ENCODE measurements at regions not wholly inside any gene's neighbourhood (a gene's known extent, or its start where the extent isn't known, plus 50 kb on each side); places are given as distances from the start of the nearest gene placed in this dataset.
"Not testable (repeated sequence)": the region's sequence is repeated elsewhere in the genome, so short reads cannot be mapped to it uniquely, and the experiment has no call there.

DNA sequence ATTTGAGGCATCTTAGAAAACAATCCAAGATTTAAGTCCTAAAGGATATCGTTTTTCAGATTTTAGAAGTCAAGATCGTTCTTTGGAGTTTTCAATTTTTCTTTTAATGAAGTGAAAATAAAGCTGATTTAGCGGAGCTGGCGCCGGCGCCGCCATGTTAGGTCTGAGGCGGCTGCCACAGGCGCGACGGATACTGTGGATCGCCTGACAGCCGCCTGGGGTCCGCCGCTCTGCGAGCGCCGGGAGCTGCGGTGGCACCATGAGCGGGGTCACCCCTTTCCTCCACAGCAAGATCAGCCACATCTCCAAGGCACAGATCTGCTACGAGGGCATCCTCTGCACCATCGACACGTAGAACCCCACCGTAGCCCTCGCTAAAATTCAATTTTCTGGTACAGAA is 247.2 kb downstream of the GJA1 start (continued):
- TF ChIP-seq ZNF777 (tag by site-specific recombination; IDR thresholded peaks at IDR 0.05; ENCODE audit: borderline replicate concordance) = no peak
- no peak for TF ChIP-seq ZXDB (tag by site-specific recombination; IDR thresholded peaks at IDR 0.05)
- TF ChIP-seq ZNF600 (tag by site-specific recombination; IDR thresholded peaks at IDR 0.05) = no peak
- TF ChIP-seq RBAK (tag by site-specific recombination; IDR thresholded peaks at IDR 0.05) = no peak
- TF ChIP-seq, protein P1, sequence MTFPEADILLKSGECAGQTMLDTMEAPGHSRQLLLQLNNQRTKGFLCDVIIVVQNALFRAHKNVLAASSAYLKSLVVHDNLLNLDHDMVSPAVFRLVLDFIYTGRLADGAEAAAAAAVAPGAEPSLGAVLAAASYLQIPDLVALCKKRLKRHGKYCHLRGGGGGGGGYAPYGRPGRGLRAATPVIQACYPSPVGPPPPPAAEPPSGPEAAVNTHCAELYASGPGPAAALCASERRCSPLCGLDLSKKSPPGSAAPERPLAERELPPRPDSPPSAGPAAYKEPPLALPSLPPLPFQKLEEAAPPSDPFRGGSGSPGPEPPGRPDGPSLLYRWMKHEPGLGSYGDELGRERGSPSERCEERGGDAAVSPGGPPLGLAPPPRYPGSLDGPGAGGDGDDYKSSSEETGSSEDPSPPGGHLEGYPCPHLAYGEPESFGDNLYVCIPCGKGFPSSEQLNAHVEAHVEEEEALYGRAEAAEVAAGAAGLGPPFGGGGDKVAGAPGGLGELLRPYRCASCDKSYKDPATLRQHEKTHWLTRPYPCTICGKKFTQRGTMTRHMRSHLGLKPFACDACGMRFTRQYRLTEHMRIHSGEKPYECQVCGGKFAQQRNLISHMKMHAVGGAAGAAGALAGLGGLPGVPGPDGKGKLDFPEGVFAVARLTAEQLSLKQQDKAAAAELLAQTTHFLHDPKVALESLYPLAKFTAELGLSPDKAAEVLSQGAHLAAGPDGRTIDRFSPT (tag by site-specific recombination; IDR thresholded peaks at IDR 0.05) = no peak
- TF ChIP-seq ZNF391 (tag by site-specific recombination; IDR thresholded peaks at IDR 0.05; ENCODE audit: borderline replicate concordance, low read depth) = no peak
- TF ChIP-seq ZNF302 (tag by site-specific recombination; IDR thresholded peaks at IDR 0.05; ENCODE audit: low read depth) = no peak

- CTCF ChIA-PET; H3K36me3 ChIP-seq (ENCODE audit: control insufficient read depth in 2 of 2, insufficient read depth in 1 of 2, low read length in 2 of 2); POLR2A ChIA-PET; H3K27ac ChIP-seq (ENCODE audit: extremely low read depth, low read depth, low read length); H3K4me3 ChIP-seq (ENCODE audit: low read depth, low read length); H3K9me3 ChIP-seq (ENCODE audit: control insufficient read depth, insufficient read depth, low read depth, low read length); H3K4me1 ChIP-seq (ENCODE audit: control insufficient read depth, insufficient read depth, low read length): not testable (repeated sequence)
Measured at GRCh38 chr6:121685806-121686205, 250.4 kb downstream of the GJA1 start.

DNA sequence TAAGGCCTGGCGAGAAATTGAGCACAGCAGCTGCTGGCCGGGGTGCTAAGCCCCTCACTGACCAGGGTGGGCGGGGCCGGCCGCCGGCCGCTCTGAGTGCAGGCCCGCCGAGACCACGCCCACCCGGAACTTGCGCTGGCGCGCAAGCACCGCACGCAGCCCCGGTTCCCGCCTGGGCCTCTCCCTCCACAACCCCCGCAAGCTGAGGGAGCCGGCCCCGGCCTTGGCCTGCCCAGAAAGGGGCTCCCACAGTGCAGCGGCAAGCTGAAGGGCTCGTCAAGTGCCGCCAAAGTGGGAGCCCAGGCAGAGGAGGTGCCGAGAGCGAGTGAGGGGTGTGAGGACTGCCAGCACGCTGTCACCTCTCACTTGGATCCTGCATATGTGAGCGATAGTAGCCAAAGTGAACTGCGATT is 251.2 kb downstream of the GJA1 start:
- no peak overlapping the region for H3K27ac ChIP-seq (ENCODE audit: extremely low read depth, low read depth, low read length)

DNA sequence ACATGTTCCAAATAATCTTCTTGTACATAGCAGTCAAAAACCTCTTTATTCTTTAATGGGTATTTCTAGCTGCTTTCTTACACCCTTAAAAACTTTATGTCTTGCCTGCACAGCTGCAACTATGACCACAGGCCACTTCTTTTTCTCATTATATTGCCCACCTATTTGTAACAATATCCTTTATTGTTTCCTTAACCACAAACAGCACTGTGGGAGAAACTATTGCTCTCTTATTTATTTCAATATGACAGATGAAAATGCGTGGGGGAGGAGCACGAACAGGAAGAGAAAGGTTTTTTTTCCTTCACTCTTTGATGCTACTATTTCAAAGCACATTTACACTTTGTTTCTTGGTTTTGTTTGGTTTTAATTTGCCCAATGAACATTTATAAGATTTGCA is 253.5 kb downstream of the GJA1 start:
- ChIA-PET CTCF (interaction anchor here (0.6 to 0.7 kb wide), 2 partner anchors 35 to 157 kb away, joined by 5 read pairs; no protein-coding TSS in a partner anchor), POLR2A (no interaction called here)
- no peaks in the 10 kb centered on the region for H3K4me1 ChIP-seq (ENCODE audit: control insufficient read depth, insufficient read depth, low read length)
- no peaks in the 10 kb centered on the region for H3K36me3 ChIP-seq (ENCODE audit: control insufficient read depth in 2 of 2, insufficient read depth in 1 of 2, low read length in 2 of 2)
- H3K9me3 ChIP-seq (ENCODE audit: control insufficient read depth, insufficient read depth, low read depth, low read length) = no peaks in the 10 kb centered on the region
- H3K4me3 ChIP-seq (ENCODE audit: low read depth, low read length) = no peak overlapping the region
- H3K27ac ChIP-seq (ENCODE audit: extremely low read depth, low read depth, low read length) = no peak overlapping the region
- TF ChIP-seq PRDM6 (tag by site-specific recombination; IDR thresholded peaks at IDR 0.05) = peak; percentile 34; the same call in 1 of the 2 replicates
- no peak for TF ChIP-seq ZNF292 (tag by site-specific recombination; IDR thresholded peaks at IDR 0.05; ENCODE audit: borderline replicate concordance, low read depth)

More for the DNA sequence above, 251.2 kb downstream of the GJA1 start:
- H3K36me3 ChIP-seq (ENCODE audit: control insufficient read depth in 2 of 2, insufficient read depth in 1 of 2, low read length in 2 of 2) = no peaks in the 10 kb centered on the region
- CTCF ChIA-PET = no interaction called here
- POLR2A ChIA-PET = no interaction called here
- H3K4me3 ChIP-seq (ENCODE audit: low read depth, low read length) = no peak overlapping the region
- H3K4me1 ChIP-seq (ENCODE audit: control insufficient read depth, insufficient read depth, low read length) = no peaks in the 10 kb centered on the region
- H3K9me3 ChIP-seq (ENCODE audit: control insufficient read depth, insufficient read depth, low read depth, low read length) = no peaks in the 10 kb centered on the region
- no peak for TF ChIP-seq ZNF621 (tag by site-specific recombination; IDR thresholded peaks at IDR 0.05)
- TF ChIP-seq, protein P2, sequence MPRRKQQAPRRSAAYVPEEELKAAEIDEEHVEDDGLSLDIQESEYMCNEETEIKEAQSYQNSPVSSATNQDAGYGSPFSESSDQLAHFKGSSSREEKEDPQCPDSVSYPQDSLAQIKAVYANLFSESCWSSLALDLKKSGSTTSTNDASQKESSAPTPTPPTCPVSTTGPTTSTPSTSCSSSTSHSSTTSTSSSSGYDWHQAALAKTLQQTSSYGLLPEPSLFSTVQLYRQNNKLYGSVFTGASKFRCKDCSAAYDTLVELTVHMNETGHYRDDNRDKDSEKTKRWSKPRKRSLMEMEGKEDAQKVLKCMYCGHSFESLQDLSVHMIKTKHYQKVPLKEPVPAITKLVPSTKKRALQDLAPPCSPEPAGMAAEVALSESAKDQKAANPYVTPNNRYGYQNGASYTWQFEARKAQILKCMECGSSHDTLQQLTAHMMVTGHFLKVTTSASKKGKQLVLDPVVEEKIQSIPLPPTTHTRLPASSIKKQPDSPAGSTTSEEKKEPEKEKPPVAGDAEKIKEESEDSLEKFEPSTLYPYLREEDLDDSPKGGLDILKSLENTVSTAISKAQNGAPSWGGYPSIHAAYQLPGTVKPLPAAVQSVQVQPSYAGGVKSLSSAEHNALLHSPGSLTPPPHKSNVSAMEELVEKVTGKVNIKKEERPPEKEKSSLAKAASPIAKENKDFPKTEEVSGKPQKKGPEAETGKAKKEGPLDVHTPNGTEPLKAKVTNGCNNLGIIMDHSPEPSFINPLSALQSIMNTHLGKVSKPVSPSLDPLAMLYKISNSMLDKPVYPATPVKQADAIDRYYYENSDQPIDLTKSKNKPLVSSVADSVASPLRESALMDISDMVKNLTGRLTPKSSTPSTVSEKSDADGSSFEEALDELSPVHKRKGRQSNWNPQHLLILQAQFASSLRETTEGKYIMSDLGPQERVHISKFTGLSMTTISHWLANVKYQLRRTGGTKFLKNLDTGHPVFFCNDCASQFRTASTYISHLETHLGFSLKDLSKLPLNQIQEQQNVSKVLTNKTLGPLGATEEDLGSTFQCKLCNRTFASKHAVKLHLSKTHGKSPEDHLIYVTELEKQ (tag by site-specific recombination; IDR thresholded peaks at IDR 0.05; ENCODE audit: borderline replicate concordance) = no peak
- no peak for TF ChIP-seq ZNF239 (tag by site-specific recombination; IDR thresholded peaks at IDR 0.05)
